ENCODE measurements at regions not wholly inside any gene's neighbourhood (a gene's known extent, or its start where the extent isn't known, plus 50 kb on each side); places are given as distances from the start of the nearest gene placed in this dataset.
"Not testable (repeated sequence)": the region's sequence is repeated elsewhere in the genome, so short reads cannot be mapped to it uniquely, and the experiment has no call there.

DNA sequence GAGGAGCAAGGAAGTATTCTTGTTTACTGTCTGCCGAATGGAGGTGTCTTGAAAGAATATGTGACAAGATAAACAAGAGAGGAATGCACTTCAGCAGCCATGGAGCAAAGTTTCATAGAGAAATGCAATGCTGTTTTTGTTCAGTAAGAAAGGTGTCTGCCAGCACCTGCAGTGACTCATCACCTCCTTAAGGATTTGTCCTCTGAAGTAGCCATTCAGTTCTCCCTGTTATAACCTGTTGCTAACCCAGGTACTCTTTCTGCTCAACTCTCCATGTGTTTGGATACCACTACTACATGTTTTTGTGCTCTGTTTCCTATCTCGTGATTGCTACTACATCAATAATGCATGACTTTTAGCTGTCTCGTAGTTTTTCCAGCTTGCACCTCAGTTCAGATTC is 328.9 kb downstream of the CHL1 start:
- no peak for DNase-seq

DNA sequence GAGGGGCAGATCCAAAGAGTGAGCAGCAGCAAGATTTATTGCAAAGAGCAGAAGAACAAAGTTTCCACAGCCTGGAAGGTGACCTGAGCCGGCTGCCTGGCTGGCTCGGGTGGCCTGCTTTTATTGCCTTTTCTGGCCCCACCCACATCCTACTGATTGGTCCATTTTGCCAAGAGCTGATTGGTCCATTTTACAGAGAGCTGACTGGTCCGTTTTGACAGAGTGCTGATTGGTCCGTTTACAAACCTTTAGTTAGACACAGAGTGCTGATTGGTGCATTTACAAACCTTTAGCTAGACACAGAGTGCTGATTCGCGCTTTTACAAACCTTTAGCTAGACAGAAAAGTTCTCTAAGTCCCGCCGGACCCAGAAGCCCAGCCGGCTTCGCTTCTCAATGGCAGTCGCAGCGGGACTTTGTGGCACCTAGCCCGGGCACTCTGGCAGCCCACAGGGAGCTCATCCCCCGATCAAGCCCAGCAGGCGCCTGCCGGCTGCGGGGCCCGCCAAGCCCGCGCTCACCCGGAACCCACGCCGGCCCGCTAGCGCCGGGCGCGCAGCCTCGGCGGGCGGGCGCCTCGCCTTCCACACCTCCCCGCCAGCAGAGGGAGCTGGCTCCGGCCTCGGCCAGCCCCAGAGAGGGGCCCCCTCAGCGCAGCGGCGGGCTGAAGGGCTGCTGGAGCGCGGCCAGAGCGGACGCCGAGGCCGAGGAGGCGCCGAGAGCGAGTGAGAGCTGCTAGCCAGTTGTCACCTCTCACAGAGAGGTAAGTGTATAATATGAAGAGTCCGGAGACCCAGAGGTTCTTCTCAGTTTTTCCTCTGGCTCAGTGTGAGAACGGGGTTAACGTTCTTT is 339.2 kb downstream of the CHL1 start:
- DNase-seq = no peak

DNA sequence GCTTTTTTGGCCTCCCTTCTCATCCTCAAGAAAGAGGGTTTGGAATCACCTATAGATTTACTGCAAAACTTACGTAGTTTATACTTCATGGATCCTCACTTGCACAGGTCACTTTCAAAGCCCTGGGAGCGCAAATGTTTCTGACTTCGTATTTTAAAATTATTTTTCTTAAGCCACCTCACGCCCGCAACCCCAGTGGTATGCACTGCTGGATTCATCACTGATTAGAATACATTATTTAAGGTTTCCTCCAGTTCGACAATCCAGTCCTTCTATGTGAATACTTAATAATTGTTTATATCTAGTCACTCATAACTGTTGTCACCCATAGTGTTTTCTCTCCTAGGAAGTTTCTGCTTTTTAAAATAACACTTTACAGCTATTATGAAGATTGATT is 339.9 kb downstream of the CHL1 start:
- DNase-seq = no peak

DNA sequence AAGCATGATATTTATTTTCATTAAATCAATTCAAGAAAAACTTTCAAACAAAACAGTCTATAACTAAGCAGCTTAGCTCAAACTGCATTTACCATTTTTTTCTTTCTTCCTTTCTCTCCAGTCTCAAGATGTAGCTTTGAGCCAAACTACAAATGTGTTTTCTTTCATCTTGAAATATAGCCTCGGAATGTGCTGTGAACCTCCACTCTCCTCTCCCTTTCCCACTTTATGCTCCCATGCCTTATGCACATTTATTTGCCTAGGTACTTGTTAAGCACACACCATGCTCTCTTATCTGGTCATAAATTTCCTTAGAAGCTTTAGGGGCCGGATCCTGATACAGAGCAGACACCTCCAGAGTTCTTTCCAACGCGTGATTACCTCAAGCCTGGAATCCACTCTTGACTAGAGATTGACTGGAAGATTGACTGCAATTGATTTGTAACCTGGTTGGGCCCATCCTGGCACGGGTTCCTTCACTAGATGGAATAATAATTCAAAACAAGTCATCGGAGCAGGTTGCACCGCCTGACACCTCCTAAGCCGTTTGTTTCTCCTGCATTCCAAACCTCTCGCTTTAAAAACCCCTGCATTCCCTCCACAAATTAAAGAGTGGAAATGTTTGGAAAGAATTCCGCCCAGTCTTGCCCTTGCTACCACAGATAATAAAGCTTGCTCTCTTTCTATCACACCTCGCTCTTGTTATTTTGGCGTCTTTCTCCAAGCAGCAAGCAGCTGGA is 344.7 kb downstream of the CHL1 start:
- no peak for DNase-seq

DNA sequence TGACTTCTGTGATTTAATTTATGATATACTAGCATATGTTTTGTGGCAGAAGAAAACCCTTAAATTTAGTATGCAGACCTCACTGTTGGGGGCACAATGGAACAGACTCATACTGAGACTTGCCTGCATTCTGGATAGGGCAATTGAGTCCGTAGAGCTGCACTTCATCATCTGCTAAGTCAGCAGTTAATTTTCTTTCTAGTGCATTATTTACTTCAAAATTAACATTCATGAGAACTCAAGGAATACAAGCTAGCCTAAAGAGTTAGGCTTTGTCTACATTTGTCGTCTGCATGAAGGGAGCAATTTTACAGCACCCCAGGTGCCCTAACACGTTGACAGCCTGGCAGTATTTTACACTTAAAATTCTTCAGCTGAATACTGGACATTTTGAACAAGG is 345.5 kb downstream of the CHL1 start:
- no peak for DNase-seq

DNA sequence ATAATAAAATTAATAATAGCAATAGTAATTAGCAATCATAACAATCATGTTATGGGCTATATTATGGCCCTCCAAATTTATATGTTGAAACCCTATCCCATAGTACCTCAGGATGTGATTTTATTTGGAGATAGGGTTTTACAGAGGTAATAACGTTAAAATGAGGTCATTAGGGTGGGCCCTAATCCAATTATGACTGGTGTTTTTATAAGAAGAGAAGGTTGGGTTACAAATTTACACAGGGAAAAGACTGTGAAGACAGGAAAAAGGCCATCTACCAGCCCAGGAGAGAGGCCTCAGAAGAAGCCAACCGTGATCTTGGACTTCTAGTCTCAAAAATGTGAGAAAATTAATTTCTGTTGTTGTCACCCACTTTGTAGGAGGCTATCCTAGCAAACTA is 353.1 kb downstream of the CHL1 start:
- DNase-seq = no peak

DNA sequence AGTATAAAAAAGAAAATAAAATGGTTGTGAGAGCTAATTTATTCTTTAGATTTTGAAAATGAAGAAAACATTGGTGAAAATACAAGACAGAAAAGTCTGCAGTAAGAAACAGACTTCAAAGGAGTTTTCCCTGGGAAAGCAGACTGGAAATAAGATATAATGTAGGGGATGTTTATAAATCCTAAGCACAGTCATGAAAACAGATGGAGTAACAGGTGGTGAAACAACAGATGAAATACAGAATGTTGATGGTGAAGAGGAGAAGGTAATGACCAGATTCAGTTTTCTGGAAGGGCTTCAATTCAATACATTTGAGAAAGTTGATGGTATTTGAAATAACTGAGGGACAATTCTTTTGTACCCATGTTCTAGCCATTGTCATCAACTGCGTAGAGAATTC is 353.9 kb downstream of the CHL1 start:
- no peak for DNase-seq

DNA sequence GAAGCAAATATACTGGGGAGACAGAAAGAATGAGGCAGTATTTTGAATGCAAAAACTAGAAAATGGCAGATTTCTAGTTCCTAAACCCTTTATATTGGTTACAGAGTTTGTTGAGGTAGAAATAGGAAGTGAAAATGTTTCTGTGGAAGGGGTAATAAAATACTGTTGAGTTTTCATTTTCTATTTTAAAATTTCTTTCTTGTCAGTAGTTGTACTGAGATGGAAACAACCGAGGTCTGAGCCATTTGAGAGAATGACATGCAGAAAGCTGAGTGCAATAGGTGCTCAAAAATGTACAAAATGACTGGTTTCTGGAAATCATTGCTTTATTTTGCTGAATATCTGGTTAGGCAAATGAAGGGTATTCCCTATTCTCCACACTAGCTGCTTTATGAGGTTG is 361.4 kb downstream of the CHL1 start:
- DNase-seq = no peak

DNA sequence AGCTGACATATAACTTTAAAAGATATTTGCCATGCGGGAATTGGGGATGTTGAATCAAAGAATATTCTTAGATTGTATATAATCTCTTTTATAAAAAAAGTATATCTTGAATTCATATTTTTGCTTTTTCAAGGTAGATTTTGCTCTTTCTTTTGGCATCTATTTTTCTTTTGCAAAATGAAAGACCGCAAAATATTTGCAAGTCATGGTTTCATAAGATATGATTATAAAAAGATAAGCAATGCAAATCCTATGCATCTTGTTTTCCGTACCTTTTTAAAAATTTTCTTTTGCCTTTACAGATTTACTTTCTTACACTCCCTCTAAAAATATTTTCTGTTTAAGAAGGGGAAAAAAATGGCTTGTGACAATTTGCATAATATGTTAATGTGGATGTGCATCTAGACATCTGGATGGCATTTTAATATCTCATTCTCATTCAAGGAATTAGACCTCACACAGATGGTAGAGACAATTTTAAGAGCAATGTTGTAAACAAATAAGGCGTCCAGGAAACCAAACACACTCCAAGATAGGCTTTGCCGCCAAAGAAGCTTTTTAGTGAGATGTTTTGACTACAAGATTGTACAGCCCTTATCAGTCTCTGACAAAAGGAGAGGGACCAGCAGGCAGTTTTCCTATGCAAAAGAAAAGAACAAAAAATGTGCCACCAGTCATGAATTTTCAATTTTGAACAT is 371.1 kb downstream of the CHL1 start:
- DNase-seq = no peak

DNA sequence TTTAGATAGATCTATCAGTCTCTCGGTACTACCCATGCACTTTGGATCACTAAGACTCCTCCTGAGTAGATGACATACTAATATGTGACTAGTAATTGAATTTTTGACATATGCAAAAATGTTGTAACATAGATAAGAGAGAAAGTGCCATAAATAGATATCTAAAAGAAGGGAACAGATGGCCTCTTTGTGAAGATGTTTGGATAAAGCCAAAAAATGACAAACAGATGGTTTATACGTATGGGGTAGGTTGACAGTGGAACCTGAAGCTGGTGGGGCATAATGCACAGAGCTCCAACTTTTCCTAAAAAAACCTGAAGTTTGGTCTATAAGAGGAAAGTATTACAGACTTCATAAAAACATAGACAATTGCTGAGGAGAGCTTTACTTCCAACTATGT is 383.0 kb downstream of the CHL1 start:
- DNase-seq = not testable (repeated sequence)

DNA sequence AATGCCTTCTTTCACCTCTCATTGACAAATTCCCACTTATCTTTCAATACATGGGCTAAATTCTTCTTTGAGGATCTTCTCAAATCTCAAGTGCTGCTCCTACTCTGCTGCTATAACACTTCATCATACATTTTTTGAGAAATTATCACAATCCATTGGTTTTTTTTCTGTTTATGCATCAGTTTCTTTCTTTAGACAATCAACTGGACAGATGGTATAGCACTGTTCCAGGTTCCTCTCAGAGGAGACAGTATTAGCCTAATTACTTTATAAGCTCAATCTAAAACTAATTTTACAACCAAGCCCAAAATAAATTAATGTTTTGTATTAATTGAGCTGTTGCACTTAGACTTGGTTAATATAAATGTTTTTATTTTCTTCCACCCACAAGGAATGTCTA is 392.5 kb downstream of the CHL1 start:
- not testable (repeated sequence) for DNase-seq

DNA sequence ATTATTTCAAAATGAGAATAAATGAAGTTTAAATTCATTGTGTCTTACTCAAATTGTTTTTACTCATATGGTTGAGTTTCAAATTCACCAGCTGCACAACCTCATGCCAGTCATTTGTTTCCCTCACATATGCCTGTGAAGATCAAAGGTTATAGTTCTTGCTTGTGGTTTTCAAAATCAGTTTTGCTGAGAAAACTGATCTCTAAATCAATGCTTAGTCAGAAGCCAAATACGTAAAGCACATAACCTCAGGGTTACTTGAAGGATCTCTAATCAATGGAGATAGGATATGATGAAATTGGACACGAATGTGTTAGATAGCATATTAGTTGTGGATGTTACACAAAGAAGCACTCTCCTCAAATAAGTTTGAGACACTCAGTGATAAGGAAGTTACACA is 400.7 kb downstream of the CHL1 start:
- peak; percentile 21 for DNase-seq

DNA sequence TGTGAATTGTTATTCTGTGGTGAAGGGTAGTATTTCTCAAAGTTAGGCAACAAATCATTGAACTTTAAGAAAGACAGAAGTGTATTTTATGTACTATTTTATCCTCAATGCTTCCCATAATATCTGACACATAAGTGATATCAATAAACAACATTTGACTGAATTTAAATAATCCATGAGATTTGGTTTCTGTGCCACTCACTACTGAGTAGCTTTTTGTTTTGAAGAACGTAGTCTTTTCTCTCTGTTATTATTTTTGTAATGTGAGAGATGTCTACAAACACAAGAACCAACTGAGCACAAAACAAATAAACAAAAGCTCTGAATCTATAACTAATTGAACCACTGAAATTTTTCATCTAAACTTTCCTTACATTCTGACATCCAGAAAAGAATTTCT is 401.2 kb downstream of the CHL1 start:
- DNase-seq = not testable (repeated sequence)

DNA sequence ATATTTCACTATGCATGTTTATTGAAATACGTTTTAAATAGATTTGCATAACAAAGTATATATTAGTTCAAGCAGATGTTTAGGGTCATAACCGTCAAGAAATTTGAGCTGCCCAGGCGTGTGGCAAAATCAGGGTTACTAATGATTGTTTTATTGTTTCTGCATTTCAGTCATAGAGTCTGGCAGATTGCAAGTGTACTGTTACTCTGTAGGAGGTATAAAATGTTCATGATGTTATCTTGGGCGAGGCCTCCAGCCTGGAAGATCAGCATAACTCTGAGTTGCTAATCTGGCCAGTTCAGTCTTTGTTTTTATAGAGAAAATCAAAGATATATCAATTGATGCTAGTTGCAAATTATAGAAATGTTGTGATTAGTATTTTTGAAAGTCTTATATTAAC is 410.9 kb downstream of the CHL1 start:
- DNase-seq = not testable (repeated sequence)

DNA sequence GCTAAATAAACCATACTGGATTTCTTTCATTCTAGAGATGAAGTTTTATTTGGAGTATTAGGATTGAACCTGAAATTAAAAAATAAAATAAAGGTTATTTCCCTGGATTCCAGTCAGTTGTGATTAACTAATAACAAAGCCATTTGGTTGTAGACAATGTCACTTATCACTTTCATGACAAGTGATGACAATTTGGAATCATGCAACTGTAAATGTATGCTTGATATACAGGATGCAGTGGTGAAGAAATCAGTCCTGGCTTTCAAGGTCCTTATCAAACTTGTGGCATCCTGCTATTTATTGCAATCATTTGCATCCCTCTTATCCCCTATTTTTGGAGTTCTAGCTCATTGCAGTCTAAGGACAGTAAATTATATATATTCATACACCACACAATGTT is 425.2 kb downstream of the CHL1 start:
- DNase-seq = no peak

DNA sequence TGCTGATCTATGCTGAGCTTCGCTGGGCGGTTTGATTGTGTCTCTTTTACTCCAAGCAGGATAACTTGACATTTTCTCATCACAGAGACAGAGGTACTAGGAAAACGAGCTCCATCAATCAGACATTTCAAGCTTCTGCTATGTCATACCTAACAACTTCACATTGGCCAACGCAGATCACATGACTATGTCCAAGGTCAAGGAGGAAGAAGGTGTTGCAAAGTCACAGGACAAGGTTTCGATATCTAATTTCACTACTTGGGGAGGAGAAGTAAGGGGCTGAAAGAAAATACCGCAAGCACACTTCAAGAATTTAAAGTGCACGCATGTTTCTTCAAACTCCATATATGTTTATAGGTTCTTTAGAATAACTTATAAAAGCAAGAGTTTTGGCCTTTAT is 425.8 kb downstream of the CHL1 start:
- DNase-seq = no peak

DNA sequence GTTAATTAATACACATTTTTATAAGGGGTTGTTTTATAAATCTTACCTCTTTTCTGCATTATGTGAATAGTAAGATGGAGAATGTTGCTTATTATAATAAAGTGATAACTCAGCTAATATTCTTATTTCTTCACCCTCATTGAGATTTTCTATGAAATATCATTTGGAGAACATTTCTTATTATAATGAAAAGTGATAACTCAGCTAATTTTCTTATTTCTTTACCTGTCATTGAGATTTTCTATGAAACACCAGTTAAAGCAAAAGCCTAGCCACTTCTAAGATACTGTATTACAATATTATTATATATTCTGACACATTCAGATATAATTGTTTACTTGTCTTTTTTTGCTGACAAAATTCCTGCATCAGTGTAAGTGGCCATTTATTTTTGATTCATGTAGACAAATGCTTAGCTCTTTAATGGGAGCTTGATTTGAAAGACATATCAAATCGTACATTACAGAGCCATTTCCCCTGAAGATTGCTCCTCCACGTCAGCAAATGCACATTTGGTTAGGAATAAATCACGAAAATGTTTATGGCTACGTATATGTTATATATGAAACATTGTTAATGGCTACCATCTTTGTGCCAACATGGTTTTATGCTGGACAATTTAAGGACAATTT is 427.5 kb downstream of the CHL1 start:
- no peak for DNase-seq

DNA sequence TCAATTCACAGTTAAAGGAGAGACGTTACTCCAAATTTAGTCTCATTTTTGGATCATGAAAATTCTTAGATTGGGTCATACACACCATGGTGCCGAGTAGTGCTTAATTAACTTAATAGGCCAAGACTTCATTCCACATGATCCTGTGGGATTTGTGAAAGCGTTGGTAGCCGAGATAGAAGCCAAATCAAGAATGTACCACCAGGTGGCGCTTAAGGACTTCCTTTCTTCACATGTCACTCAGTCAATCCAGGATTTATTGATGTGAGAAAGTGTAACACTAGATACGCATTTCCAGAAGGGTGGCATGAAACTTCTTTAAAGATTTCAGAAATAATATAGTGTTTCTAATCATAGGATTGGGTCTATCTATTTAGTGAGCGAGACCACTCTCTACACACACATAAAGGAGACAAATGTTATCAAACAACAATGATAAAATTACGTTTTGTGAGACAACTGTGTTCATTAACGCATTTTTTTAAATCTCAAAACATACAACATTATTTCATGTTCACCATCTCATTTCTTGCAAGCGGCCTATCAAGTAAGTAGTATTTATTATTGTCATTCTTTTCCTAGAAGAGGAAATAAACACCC is 436.1 kb downstream of the CHL1 start:
- peak; percentile 45 for DNase-seq

DNA sequence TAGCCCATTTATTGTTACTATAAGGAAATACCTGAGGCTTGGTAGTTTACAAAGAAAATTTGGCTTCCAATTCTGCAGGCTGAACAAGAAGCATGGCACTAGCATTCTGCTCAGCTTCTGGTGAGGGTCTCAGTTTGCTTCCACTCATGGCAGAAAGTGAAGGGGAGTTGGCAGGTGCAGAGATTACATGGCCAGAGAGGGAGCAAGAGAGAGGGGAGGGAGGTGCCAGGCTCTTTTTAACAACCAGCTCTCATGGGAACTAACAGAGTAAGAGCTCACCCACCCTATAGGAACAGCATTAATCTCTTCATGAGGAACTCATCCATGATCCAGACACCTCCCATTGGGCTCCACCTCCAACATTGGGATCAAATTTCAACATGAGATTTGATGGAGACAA is 437.9 kb downstream of the CHL1 start:
- no peak for DNase-seq

DNA sequence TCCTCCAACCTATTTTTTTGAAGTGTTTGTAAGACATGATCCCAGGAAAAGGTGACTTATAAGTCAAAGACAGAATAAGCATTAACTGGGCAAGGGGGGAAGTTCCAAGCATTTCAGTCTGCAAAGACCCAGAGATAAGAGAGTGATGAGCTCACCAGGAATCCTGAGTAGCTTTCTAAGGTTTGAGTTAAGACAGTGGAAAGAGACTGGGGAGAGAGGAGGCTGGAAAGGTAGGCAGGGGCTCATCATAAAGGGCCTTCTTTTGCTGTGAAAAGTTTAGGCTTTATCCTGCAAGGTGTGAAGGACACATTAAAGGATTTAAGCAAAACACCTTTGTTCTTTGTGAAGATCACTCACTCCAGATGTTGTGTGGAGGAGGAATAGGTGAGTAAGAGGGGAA is 438.8 kb downstream of the CHL1 start:
- no peak for DNase-seq

DNA sequence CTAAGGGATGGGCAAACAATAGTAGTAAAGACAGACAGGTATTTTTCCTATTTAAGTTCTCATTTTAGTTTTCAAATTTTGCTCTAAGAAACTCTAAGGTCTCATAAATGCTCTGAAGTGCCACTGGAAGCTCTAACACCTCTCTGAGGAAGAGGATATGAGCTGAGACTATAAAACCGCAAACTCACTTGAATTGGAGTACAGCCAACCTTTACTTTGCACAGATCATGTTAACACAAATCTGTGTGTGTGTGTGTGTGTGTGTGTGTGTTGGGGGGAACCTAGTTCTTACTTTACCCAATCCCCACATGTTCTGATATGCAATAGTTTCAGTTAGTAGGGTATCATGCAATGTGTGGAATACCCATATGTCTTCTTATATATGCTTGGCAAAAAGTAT is 446.8 kb downstream of the CHL1 start:
- no peak for DNase-seq

DNA sequence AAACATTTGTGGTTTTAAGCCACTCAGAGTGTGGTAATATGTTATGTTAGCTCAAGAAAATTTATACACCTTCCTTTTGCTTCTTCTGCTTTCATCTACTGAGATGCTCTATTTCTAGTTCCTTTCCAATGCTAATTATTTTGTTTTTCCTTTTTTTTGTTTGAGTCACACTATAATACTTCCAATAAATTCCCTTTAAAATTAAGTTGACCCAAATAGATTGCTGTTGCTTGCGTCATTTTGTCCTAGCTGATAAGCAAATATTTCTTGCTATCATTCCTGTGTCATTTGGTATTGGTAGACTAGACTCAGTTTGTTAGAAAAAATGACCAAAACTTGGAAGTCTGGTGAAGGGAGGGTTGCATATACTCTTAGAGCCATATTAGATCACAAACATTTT is 437.0 kb upstream of the CNTN6 start:
- no peak for DNase-seq

DNA sequence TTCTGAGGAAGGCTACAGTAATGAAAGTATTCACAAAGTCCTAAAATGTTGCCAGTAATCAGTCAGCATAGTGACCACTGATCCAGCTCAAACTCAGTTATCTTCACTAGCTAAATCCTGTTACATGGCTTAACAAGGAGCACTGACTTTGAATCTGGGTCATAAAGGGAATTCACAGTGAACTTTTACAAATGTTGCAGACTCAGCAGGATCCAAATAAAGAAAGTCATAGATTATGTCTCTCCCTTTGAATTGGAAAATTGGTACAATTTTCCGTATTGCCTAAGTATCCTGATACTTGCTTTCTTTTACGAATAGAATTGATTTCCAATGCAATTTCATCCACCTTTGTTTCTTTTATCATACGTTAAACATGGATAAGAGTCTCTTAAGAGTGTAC is 431.5 kb upstream of the CNTN6 start:
- DNase-seq = no peak

Data from activated CD4-positive, alpha-beta T cell treated with anti-CD3 and anti-CD28 coated beads, Interleukin-10, Interleukin-2, amounts not matched to agents 100 ng/mL and 50 ng/mL, durations not matched to agents 16 hours and 8 hours (primary cell).